Stimulated activated CD8-positive, alpha-beta memory T cell treated with anti-CD3 and anti-CD28 coated beads, Interleukin-4, amount 100 ng/mL, for 48 hours (primary cell): ENCODE measurements at regions not wholly inside any gene's neighbourhood (a gene's known extent, or its start where the extent isn't known, plus 50 kb on each side); places are given as distances from the start of the nearest gene placed in this dataset.

Source experiments
- DNase-seq: peaks from one replicate; pipeline ENCODE4 v3.0.0-alpha.2; 2020

DNA sequence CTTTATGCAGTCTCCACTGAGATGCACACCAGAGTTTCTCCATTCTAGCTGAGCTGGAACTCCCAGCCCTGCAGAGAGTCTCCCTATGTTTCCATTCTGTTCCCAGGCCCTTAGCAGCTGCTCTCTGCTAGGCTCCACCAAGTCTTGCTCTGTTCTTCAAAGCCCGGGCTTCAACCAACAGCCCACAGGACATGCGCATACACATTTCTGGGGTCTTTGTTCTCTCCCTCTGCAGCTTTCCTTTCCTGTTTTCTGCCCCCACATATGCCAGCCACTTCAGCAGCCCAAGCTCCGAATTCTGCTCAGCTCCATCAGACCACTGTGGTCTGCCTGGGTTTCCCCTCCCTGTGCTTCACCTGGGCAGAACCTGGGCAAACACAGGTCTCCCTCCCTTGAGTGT lies 205.9 kb downstream of the CBLN1 start:
- DNase-seq, result no peak

DNA sequence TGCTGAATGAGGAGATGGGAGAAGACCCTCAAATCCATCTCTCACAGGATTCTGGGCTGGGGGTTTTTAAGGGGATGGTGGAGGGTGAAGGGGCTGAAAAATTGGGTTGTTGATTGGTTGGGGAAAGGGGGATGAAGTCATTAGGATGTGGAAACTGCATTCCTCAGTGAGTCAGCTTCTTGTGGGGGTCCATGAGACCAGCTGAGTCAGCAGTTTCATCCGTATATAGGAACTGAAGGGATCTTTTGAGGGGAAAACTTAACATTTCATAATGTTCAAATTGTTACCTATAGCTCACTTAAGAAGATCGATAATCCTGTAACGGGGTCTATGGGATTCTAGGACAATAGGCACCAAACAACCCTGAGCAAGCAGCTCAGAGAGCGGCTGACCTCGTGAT lies 213.4 kb downstream of the CBLN1 start:
- DNase-seq, result no peak

DNA sequence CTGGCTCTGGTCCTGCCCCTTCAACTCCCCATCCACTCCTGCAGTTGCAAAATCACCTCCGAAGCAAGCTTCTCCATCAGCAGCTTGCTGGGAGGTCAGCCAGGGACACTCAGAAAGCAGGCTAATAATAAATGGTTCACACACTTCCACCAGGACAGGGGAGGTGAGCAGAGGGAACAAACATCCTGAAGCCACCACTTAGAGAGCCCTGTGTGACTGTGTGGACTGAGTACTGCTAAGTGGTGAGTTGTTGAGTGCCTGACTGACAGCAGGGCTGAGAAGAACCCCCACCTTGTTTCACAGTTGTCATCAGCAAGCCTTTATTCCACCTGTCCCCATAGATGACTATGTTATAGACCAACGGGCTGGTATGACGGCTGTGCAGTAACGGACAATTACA lies 213.9 kb downstream of the CBLN1 start:
- DNase-seq, result no peak

DNA sequence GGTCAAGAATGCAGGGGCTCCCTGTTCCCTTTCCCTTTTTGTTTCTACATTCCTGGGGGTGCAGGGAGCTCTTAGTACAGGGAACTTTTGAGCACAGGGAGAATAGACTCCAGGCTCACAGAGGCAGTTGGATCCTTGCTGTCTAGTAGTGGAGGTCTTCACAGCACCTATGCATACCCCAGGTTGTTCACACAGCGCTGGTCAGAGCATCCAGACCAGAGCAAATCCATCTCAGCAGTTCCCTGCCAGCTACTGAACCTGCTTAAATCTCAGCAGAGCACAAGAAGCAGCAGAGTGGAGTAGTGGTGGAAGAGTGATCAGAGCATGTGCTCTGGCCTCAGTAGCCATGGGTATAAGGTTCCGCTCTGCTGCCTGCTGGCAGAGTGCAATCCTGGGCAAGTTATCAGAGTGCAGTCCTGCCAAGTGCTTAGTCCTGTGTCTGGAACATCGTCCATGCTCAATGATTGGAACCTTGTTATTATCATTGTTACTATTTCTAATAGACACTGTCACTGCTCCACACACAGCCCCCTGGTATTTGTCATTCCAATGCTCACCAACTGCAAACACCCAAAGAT lies 220.4 kb downstream of the CBLN1 start:
- DNase-seq, result no peak

DNA sequence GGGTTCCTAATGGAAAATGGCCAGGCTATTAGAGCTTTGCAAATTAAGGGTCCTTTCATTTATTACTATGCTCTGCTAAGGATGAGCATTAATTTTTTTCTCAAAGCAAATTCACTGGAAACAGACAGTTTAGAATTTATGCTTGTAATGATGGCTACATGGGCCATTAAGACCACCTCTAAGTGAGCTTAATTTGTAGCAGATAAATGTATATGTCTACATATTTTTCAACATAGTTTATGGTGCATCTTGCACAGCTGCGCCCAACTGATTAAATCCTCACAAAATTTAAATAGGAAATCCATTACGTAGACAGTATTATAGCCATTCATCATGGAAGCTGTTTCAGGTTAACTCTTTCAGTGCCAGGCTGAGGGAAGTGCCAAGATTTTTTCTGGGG lies 220.9 kb downstream of the CBLN1 start:
- DNase-seq, result no peak

DNA sequence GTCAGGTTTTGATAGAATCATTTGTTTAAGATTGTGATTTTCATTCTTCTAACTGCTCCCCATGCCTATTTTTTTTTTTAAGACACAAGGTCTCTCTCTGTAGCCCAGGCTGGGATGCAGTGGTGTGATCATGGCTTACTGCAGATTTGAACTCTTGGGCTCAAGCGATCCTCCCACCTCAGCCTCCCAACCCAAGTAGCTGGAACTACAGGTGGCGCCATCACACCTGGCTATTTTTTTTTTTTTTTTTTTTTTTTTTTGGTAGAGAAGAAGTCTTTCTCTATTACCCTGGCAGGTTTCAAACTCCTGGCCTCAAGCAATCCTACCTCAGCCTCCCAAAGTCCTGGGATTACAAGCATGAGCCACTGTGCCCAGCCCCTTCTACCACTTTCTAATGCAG lies 223.3 kb downstream of the CBLN1 start:
- DNase-seq, result no peak

DNA sequence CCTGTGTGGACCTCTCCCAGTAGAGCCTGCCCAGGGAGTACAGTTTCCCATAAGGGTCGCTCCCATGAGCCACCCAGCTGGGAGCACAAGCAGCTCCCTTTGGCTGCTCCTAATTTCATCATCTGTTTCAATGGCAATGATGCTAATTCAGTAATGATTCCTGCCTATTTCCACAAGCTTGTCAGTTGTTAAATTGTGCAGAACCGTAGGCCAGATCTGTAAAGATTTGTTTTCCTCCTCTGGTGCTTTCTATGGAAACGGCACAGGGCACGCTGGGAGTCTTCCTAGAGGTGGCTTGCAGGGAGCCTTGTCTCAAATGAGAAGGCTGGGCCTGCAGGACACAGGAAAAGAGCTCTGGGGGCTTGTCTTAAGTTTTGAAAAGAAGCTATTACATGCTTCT lies 223.7 kb downstream of the CBLN1 start:
- DNase-seq, result no peak

DNA sequence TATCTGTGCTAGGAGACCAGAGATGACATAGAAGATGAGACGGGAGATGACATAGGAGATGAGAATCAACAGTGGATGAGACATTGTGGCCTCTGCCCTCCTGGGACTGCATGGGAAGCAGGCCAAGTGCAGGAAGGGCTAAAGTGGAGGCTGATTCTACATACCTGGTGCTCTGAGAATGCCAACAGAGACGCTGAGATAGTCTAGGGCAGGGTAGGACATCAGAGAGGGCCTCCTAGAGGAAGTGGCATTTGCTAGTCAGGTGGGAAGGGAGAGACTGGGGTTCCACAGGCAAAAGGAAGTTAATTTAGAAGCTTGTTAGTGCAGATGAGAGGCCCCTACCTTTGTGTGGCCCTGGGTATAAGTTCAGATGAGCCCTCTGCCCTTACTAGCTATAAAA lies 224.2 kb downstream of the CBLN1 start:
- no peak for DNase-seq

DNA sequence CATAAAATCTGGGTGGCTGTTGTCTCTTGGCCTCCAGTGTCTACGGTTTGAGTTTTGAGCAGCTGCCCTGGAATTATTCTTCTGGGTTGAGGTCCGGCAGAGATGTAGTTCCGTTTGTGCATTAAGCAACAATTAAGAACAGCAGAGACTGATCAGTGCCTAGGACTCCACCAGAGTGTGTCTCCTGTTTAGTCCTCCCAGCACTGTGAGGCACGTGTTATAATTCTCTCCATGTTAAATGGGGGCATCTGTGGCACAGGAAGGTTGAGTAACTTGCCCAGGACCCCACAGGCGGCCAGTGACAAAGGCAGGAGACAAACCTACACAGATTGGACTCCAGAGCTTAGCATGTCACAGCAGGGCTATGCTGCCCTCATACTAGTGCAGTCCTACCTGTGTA lies 225.1 kb downstream of the CBLN1 start:
- DNase-seq, result no peak

DNA sequence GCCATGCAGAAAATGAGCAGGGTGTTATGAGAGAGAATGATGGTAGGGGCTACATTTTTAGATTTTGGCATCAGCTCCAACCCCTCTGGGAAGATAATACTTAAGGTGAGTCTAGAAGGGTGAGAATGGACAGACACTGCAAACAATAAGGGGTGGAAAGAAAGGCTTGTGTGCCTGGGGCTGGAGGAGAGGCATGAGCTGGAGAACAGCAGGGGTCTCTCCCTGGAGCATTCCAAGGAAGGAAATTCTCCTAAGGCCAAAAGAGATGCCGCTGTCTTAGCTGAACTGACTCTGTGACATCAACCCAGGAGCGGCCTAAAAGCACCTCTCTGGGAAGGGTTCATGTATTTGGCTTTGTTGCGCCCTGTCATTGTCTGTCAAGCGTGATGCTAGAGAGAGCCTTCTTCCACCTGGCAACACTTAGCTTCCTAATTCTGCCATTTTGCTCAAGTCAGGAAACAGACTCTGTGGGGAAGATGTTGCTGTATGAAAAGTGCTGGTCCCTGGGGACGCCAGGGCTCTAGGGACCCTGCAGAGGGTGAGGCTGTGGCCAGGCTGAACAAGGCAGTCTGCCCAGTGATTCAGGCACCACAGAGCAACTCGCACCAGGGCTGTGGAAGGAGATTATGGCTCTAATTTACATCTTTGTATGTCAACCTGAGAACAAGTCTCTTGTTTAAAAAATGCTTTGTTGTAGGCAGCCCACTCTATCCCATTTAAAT lies 225.7 kb downstream of the CBLN1 start:
- DNase-seq, result no peak

DNA sequence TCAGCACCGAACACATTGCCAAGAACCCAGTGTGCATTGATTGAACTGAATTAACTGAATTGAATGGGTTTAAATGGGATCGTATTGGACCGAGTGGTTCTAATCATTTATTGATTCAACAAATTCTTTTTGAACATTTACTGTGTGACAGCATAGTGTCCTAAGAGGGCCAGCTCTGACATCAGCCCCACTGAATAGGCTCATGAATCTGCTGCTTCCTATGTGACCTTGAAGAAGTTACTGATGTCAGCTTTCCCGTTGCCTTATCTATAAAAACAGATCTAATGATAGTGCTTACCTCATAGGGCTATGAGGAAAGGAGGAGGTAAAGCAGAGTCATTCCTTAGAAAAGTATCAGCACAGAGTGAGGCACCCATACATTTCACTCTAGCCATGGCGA lies 226.3 kb downstream of the CBLN1 start:
- DNase-seq, result no peak

DNA sequence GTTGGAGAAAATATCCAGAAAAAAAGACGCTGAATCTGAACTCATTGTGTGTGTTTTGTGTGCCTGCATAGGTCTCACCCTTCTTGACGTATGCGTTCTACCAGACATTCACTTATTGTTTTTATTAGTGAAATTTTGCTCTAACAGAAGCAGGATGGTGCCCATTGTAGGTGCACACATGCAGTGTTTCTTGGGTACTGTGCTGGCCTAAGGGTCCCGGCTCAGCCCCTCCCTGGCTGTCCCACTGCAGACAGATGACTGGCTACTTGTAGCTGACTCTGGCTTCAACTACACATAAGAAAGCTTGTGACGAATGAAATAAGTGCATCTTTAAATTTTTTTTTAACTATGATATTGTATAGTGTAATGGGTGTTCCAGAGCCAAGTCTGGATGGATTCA lies 227.0 kb downstream of the CBLN1 start:
- no peak for DNase-seq

DNA sequence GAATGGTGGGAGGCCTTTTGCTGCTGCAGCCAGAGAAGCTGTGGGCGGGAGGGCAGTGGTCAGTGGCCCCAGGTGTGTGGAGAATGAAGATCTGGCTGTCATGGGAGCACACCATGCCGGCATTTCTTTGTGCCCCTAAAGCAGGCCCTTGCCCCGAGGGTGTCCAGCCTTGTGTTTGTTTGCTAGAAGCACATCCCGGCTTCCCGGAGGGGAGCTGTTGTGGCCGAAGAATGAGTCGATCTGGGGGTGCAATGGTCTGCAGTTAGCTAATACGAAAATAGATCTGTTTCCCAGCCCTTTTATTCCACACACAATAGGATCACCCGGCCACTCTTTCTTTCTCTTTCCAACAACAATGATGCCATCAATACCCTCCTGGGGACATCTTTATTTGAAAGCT lies 228.8 kb downstream of the CBLN1 start:
- no peak for DNase-seq

DNA sequence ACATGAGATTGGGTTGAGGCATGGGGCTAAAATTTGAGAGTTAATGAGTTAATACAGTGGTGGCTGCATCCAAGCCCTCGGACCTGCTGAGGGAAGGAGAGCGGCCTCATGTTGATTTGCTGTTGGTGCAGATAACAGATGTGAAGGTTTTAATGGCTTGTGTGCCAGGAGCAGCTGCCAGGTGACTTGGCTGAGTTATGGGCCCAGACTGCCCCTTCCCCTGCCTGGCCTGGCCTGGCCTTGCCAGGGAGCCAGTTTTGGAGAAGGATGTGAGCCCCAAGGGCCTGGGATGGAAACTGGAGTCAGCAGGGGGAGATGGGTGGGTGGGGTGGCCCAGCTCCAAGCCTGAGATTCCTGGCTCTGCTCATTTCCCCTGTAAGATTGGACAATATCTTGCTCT lies 230.1 kb downstream of the CBLN1 start:
- no peak for DNase-seq

DNA sequence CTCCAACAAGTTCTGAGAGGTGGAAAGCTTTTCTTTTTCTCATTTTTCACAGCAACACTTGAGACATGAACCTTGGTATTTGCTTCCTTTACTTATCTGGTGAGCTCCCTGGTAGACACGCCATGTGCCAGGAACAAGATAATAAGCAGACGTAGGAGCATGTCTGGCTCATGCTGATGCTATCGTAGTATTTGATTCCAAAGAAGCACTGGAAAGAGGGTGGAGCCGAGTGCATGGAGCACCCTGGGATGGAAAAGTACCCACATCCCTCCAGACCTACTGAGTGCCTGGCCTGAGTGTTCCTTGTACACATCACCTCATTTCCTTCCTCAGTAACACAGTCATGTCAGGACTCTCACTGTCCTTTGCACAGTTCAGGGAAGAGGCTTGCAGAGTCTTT lies 231.0 kb downstream of the CBLN1 start:
- no peak for DNase-seq

DNA sequence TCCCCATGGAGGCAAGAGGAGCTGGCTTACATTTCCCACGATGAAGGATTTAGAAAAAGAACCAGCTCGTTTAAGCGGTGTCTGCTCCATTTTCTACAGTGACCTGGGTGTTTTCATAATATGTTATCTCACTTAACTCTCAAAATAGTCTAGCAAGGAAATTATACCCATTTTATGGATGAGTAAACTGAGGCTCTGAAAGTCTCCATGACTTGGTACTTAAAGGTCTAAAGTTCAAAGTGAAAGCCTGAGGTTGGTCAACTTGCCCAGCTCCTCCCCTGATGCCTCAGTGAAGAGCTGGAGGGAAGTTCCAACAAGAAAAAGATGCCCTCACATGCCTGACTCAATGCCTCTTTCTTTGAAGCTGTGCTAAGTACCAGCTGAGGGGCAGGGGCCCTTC lies 232.0 kb downstream of the CBLN1 start:
- DNase-seq, result no peak

DNA sequence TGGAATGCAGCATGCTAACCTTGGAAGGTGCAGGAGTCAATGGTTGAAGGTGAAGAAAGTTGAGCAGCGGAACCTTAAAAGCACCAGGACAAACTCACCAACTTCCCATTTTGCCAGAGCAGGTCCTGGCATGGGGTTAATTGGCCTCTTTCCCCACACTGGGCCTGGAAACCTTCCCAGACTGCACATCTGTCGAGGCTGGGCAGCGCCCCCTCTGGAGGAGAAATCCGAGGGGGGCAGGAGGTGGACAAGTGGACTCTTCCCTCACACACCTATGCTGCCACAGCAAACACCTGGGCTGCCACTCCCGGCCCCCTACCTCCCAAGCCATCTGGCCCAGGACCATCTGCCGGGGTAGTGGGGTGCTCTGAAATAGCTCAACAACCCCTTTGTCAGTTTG lies 232.4 kb downstream of the CBLN1 start:
- DNase-seq, result no peak

DNA sequence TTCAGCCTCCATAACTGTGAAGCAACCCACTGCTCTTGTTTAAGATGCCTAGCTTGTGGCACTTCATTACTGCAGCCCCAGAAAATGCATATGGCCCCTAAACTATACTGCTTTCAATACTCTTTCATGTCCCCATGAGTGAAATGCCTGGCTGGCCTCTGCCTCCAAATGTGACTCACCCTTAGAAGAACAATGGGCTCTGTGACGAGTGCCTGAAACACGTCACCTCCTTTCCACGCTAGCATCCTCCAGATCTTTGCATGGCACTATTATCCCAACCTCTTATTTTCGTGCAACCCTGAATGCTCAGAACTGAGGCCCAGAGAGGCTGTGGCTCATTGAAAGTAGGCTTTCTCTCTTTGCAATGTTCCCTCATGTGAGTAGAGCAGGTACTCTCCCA lies 233.1 kb downstream of the CBLN1 start:
- no peak for DNase-seq

DNA sequence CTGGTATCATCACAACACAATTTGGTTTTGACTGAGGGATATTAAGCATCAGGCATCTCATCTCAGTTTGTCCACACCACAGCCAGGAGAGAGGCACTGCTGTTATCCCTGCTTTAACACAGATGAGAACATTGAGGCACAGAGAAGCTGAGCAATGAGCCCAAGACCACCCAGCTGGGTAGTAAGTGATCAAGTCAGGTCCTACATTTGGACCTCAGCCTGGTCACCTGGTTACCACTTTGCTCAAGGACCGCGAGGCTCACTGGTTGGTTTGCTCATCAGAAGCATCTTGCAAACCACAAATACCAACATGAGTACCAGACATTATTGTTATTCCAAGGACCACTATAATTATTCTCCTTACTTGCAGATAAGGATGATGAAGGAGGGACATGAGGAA lies 245.5 kb downstream of the CBLN1 start:
- no peak for DNase-seq

DNA sequence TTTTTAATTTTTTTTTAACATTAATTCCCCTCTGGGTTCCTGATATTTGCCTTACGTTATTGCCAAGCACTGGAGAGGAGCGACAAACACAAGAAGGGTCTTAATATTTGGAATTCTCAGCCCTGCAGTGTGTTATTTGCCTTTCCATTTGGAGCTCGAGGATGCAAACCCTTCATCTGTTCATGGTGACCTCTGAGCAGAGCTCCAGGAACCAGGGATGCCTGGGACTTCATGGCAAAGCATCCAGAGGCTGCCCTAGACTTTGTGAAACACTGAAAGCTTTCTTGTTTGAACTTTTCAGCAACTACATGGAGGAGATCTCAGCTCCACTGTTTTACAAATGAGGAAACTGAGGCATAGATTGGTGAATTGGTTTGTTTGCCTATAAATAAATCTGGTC lies 254.2 kb downstream of the CBLN1 start:
- no peak for DNase-seq

DNA sequence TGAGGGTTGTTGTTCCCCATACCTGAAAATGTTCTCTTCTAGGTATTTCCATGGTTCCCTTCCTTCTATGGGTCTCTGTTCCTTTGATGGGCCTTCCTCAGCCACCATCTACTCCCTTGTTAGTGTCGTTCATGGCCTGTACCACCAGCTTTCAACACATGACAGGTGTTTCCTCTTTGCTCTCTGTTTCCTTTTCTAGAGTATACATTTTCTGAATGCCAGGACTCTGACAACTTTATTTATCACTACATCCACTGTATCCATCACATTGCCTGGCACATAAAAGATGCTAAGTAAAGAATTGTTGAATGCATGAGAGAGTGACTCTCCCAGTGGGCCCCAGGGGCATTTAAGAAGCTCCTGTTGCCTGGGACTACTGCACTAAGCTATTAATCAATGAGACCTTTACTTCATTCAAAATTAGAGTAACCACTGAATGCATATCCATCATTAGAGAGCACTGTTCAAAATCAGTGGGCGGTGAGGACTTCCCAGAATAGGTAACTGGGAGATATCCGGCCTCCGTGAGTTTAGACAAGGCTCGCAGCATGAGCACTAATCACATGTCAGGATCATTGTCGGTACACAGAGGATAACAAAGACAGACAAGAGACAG lies 255.0 kb downstream of the CBLN1 start:
- no peak for DNase-seq

DNA sequence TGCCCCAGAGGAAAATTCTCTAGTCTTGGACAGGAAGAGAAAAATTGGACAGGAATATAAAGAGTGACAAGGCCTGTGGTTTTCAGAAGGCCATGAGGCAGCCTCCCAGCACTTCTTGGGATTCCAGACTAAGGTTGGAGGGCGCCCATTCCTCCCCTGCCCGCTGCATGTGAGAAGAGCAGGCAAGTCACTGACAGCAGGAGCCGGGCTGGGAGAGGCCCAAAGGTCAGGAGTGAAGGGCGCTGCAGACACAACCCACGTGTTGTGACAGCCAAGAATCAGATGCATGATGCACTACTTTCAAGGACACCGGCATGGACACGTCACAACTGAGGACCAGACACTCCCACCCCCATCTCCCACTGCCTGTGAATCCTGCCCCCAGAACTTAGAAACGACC lies 256.7 kb downstream of the CBLN1 start:
- no peak for DNase-seq

DNA sequence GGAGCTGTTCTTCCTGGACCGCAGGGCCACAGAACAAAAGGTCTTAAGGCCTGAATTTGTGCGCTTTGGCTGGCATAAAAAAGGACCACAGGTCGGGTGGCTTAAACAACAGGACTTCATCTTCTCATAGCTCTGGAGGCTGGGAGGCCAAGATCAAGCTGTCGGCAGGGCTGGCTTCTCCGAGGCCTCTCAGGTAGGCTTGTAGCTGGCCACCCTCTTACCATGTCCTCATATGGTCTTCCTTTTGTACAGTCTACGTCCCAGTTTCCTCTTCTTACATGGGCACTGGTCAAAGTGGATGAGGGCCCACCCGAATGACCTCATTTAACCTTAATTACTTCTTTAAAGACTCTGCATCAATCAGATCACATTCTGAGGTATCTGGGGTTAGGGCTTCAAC lies 257.6 kb downstream of the CBLN1 start:
- no peak for DNase-seq

DNA sequence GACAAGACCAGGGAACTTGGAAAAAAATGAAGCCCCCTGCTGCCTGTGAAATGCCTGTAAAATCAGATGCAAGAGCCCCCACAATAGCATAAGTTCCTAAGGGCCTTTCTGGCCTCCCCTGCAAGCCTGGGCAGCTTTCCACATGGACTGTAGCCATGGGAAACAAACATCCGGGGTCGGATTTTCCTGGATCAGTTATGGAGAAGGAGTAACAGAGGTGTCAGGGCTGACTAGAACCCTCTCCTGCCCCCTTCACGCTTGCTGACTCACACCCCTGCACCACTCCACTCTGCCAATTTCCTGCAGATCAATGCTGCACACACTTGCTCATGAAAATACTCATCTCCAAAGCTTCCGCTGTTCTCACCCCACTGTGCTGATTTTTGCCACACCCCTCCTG lies 258.6 kb downstream of the CBLN1 start:
- DNase-seq, result no peak
